Stimulated activated naive CD8-positive, alpha-beta T cell treated with anti-CD3 and anti-CD28 coated beads, Interleukin-15, amount 100 ng/mL, for 72 hours (primary cell): ENCODE measurements at regions not wholly inside any gene's neighbourhood (a gene's known extent, or its start where the extent isn't known, plus 50 kb on each side); places are given as distances from the start of the nearest gene placed in this dataset.
A peak's percentile ranks its signal among the peaks of the same experiment; 100 is the strongest.

Experiments used
- ATAC-seq: fragments of 150-1000 bp; cut with Tn5 transposase; 2 replicates; pipeline ENCODE4 v1.10.0; 2021; ENCODE audit warnings: mild to moderate bottlenecking, moderate library complexity
- DNase-seq, 2 donors: peaks; one replicate each; pipeline ENCODE4 v3.0.0; 2021 to 2022
- H3K27ac Mint-ChIP-seq, 2 donors: one replicate each; pipeline ENCODE4 v1.8.0; 2022; ENCODE audit warnings: mild to moderate bottlenecking in 2 of 2, mixed read lengths in 2 of 2, moderate library complexity in 2 of 2
- H3K27me3 Mint-ChIP-seq: one replicate; pipeline ENCODE4 v1.8.0; 2022; ENCODE audit warnings: mixed read lengths
- H3K4me1 Mint-ChIP-seq: one replicate; pipeline ENCODE4 v1.8.0; 2022; ENCODE audit warnings: mild to moderate bottlenecking, mixed read lengths
- H3K4me3 Mint-ChIP-seq, 2 donors: one replicate each; pipeline ENCODE4 v1.8.0; 2022; ENCODE audit warnings: mild to moderate bottlenecking in 2 of 2, mixed read lengths in 2 of 2, moderate library complexity in 1 of 2
- H3K9me3 Mint-ChIP-seq, 2 donors: one replicate each; pipeline ENCODE4 v1.8.0; 2022; ENCODE audit warnings: mixed read lengths in 2 of 2

GRCh38 chr21:35581640-35582039, 478.7 kb downstream of the SETD4 start:
- Mint-ChIP-seq H3K27ac (no peak overlapping the region), H3K27me3 (no peaks in the 10 kb centered on the region)
- no peak for DNase-seq

GRCh38 chr21:35579520-35580293, 480.6 kb downstream of the SETD4 start:
- DNase-seq (no peak), ATAC-seq (peak; percentile 79)
- peaks cover 0 to 7% of the 10 kb centered on the region in 2 donors for H3K9me3 Mint-ChIP-seq
- peak overlapping the region in 1 of 2 donors; percentile 36 for H3K4me3 Mint-ChIP-seq
- peaks cover 17% of the 10 kb centered on the region for H3K4me1 Mint-ChIP-seq
- H3K27ac Mint-ChIP-seq = no peak overlapping the region
- H3K27me3 Mint-ChIP-seq = no peaks in the 10 kb centered on the region

More at GRCh38 chr21:35581640-35582039, 478.7 kb downstream of the SETD4 start:
- H3K4me3 Mint-ChIP-seq = no peak overlapping the region
- peaks cover 0 to 7% of the 10 kb centered on the region in 2 donors for H3K9me3 Mint-ChIP-seq
- peaks cover 17% of the 10 kb centered on the region for H3K4me1 Mint-ChIP-seq
- no peak for ATAC-seq

DNA sequence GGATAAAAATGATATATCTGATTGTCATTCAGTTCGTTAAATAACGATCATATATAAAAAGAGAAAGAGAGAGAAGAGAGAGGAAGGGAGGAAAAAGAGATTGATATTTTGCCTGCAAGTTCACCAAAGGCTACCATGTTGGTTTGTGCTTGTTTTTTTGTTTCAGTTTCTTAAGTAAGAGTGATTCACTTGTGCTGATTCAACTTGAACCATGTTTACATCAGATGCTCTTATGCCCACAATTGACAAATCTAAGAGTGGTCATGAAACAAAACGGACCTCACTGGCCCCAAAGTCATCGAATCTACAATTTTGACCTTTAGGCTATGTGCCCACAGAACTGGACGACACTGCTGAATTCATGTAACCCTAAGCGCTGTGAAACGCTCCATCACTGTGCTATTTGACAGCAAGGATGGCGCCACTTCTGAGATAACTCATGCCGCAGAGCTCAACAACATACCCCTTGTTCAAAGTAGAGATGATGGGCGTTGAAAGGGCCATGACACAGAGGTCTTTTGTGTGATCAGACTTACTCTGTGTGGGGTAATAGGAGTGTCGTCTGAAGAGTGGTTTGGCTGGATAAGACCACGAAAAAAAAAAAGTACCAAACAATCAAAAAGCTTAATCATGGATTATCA, 481.4 kb downstream of the SETD4 start:
- no peak for DNase-seq
- Mint-ChIP-seq H3K4me1 (peaks cover 17% of the 10 kb centered on the region), H3K27me3 (peaks cover 4% of the 10 kb centered on the region), H3K4me3 (peak overlapping the region in 1 of 2 donors; percentile 36), H3K27ac (peak overlapping the region; percentile 23 to 77), H3K9me3 (peaks cover 0 to 7% of the 10 kb centered on the region in 2 donors)
- peak; percentile 79 for ATAC-seq

DNA sequence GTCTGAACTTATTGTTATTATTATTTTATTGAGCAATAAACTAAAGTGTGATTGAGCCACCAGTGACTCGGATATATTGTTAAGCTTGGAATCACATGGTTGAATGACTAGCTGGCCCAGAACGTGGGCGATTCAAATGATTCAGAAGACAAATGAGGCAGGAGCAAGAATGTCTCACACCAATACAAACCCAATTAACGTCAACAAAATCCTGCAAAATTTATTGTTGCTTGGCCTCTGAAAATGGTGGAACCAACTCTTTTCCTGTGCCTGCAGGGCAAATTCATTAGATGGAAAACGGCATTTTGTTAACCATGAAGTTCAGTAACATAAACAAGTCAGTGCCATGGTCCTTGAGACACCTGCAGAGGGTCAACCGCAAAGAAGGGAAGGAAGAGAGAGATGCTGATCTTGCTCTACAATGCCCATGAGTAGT, 482.0 kb downstream of the SETD4 start:
- ATAC-seq = no peak
- peaks cover 6% of the 10 kb centered on the region for H3K27me3 Mint-ChIP-seq
- no peak overlapping the region for H3K27ac Mint-ChIP-seq
- DNase-seq = no peak
- no peak overlapping the region for H3K4me3 Mint-ChIP-seq
- H3K4me1 Mint-ChIP-seq = peaks cover 17% of the 10 kb centered on the region
- peaks cover 0 to 7% of the 10 kb centered on the region in 2 donors for H3K9me3 Mint-ChIP-seq

DNA sequence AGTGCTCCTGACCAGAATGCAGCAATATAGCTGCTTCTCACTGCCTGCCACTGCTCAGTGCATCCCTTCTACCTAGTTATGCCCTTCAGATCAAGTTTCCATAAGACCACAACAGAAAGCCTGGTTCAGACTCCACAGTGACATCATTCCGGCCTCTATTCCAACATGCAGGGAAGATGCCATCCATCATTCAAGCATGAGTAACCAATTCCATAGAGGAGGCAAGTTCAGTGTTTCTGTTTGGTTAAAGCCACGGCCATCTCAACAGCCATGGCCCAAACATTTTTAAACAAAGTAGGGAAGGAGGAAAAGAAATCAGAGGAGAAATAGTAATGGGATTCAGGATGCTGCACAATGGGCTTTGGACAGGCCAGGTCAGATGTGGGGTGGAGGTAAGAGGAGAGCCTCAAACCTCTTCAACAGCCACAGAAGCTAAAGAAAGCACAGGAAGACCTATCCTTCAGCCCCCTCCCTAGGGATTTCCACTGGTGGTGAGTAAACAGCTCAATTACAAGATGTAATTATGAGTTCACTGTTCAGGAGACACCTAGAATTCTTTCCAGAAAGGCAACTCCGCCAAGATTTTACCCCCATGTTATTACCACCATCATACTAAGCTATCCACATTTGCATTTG, 484.9 kb downstream of the SETD4 start:
- Mint-ChIP-seq H3K4me1 (peaks cover 17% of the 10 kb centered on the region), H3K27ac (no peak overlapping the region), H3K27me3 (peaks cover 6% of the 10 kb centered on the region), H3K4me3 (no peak overlapping the region), H3K9me3 (peaks cover 0 to 7% of the 10 kb centered on the region in 2 donors)
- DNase-seq (no peak), ATAC-seq (no peak)

DNA sequence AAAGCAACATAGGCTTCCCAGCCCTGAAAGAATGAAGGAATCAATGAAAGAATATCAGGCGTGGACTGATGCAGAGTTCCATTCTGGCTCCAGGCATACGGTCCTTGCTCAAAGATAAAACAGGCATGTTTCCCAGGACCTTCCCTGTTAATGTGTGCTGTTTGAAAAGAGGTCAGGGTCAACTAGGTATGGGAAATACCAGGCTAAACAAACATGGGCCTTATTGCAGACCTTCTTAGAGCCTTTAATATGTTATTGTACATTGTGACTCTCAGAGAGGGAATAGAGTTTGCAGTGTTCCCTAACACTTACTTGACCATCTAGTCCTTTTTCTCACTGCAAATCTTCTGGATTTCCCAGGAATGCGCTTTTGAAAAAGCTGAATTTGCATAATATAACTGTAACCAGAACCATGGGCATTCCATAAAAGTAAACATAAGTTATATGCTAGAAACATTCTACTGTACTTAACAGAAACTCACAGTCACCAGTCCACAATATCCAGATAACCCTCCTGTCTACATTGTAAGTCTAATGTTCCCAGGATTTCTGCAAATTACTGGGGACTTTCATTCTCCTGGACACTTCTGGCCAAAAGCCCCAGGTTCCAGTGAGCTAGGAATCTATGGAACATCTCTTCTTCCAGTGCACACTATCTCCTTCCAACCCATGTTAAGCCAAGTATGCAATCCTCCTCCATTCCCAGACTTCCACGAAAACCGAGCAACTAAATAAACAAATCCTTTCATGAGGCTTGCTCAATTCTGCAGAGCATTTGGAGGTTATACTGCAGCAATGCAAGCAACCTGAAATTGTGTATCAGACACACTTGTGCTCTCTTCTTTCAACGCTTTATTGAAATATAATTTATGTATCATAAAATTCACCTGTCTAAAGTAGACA, 486.6 kb downstream of the SETD4 start:
- no peak overlapping the region for H3K27ac Mint-ChIP-seq
- no peak for ATAC-seq
- peaks cover 4% of the 10 kb centered on the region for H3K4me1 Mint-ChIP-seq
- H3K4me3 Mint-ChIP-seq = no peak overlapping the region
- H3K27me3 Mint-ChIP-seq = peaks cover 6% of the 10 kb centered on the region
- peaks cover 0 to 4% of the 10 kb centered on the region in 2 donors for H3K9me3 Mint-ChIP-seq
- no peak for DNase-seq

DNA sequence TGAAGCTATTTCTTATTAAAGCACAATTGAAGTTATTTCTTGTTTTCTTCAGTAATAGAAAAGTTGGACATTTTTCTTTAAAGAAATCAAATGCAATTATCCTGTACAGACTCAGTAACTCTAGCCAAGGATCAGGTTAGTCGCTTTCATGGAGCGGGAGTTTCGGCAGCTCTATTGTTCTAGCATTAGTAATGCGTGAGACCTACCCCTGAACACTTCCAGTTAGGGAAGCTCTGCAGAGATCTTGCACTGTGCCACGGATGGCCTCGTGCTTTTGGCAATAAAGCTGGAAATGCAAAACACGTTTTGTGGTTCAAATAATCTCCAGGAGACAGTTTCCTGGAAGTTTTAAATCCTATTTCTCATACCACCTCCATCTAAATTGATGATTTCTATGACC, 488.4 kb downstream of the SETD4 start:
- ATAC-seq = no peak
- peaks cover 6% of the 10 kb centered on the region for H3K27me3 Mint-ChIP-seq
- no peak for DNase-seq
- no peaks in the 10 kb centered on the region for H3K9me3 Mint-ChIP-seq
- H3K4me1 Mint-ChIP-seq = no peaks in the 10 kb centered on the region
- H3K27ac Mint-ChIP-seq = no peak overlapping the region
- H3K4me3 Mint-ChIP-seq = no peak overlapping the region

GRCh38 chr21:35568643-35569042, 491.7 kb downstream of the SETD4 start:
- Mint-ChIP-seq H3K4me3 (no peak overlapping the region), H3K4me1 (no peaks in the 10 kb centered on the region), H3K27ac (no peak overlapping the region), H3K27me3 (no peaks in the 10 kb centered on the region), H3K9me3 (no peaks in the 10 kb centered on the region)
- ATAC-seq (no peak), DNase-seq (no peak)

DNA sequence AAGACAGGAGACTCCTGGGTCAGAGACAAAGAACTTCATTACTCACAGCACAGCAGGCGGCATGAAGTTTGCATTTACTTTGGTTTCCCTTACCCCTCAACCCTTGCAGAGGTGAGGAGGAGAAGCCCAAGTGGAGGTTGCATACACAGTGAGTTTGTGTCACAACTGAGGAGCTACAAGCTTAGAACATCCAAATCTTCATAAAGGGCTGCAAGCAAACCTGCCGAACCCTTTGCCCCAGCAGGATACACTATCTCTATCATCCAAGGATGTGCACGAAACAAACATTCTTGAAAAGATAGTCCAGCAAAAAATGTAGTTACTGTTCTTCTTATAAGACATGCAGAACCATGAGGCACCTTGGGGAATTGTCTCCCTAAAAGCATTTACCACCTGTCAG, 493.5 kb downstream of the SETD4 start:
- Mint-ChIP-seq H3K4me3 (no peak overlapping the region), H3K27me3 (no peaks in the 10 kb centered on the region), H3K4me1 (no peaks in the 10 kb centered on the region), H3K9me3 (peaks cover 0 to 4% of the 10 kb centered on the region in 2 donors), H3K27ac (no peak overlapping the region)
- ATAC-seq (no peak), DNase-seq (no peak)

DNA sequence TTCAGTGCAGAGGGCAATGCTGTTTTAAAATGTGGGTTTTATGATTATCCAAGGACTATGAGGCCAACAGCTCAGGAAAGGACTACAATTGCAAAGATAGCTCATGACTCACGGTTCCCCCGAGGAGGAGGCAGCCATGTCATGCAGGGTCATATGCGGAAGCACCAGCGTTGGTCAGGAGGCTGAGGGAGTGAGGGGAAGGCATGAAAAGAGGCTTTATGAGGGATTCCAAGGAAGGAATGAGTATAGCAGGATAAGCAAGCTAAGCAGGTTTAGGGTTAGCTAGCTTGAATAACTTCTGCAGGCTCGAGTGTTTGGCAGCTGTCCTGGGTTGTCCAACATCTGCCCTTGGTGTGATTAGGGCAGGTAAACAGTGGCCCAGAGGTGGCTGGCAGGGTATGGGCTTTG, 495.1 kb downstream of the SETD4 start:
- ATAC-seq (no peak), DNase-seq (no peak)
- H3K27ac Mint-ChIP-seq = no peak overlapping the region
- peaks cover 0 to 4% of the 10 kb centered on the region in 2 donors for H3K9me3 Mint-ChIP-seq
- no peaks in the 10 kb centered on the region for H3K4me1 Mint-ChIP-seq
- no peaks in the 10 kb centered on the region for H3K27me3 Mint-ChIP-seq
- H3K4me3 Mint-ChIP-seq = no peak overlapping the region

GRCh38 chr21:35563885-35564451, 496.4 kb downstream of the SETD4 start:
- ATAC-seq (no peak), DNase-seq (no peak)
- H3K27me3 Mint-ChIP-seq = no peaks in the 10 kb centered on the region
- H3K27ac Mint-ChIP-seq = no peak overlapping the region
- no peaks in the 10 kb centered on the region for H3K4me1 Mint-ChIP-seq
- peaks cover 0 to 4% of the 10 kb centered on the region in 2 donors for H3K9me3 Mint-ChIP-seq
- H3K4me3 Mint-ChIP-seq = no peak overlapping the region

DNA sequence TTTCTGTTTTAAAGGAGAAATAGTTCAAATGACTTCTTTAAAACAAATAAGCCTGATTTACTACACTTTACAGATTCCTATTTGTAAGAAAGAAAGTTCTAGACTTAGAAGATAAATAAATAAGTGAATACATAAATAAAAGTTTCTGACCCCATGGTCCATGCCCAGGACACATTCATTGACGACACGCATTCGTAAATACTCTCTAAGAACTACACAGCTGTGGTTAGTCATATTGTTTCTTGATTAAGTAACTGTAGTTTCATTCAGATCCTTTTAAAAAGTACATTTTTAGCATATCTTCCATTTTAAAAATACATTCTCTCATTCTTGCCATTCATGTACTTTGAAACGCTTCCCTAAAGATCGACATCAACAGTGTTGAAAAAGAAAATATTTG, 497.4 kb downstream of the SETD4 start:
- Mint-ChIP-seq H3K27me3 (no peaks in the 10 kb centered on the region), H3K27ac (no peak overlapping the region), H3K9me3 (peaks cover 0 to 4% of the 10 kb centered on the region in 2 donors), H3K4me3 (no peak overlapping the region), H3K4me1 (no peaks in the 10 kb centered on the region)
- ATAC-seq = no peak
- no peak for DNase-seq

GRCh38 chr21:35561116-35561515, 499.2 kb downstream of the SETD4 start:
- H3K4me1 Mint-ChIP-seq = no peaks in the 10 kb centered on the region
- DNase-seq = no peak
- no peak overlapping the region for H3K4me3 Mint-ChIP-seq
- no peaks in the 10 kb centered on the region for H3K27me3 Mint-ChIP-seq
- H3K9me3 Mint-ChIP-seq = peaks cover 0 to 4% of the 10 kb centered on the region in 2 donors
- no peak for ATAC-seq
- H3K27ac Mint-ChIP-seq = no peak overlapping the region

DNA sequence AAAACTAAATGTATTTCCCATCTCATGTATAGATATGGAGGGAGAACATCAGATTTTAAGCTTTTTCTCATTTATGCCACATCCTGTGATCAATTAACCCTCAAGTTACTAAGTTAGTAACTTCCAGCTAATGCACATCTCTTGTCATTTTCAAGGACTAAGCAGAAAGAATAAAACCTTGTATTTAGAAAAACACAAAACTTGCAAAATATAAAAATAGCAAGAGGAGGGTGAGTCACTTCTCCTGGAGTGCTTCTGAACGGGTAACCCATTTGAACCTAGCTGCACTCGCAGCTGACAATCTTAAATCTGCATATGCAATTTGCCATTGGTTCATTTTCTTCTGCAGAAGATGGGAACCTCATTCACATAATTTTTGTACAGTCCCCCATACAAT, 500.5 kb downstream of the SETD4 start:
- DNase-seq (no peak), ATAC-seq (no peak)
- peaks cover 0 to 4% of the 10 kb centered on the region in 2 donors for H3K9me3 Mint-ChIP-seq
- no peaks in the 10 kb centered on the region for H3K27me3 Mint-ChIP-seq
- H3K4me1 Mint-ChIP-seq = no peaks in the 10 kb centered on the region
- no peak overlapping the region for H3K4me3 Mint-ChIP-seq
- H3K27ac Mint-ChIP-seq = no peak overlapping the region
